ENCODE measurements at regions not wholly inside any gene's neighbourhood (a gene's known extent, or its start where the extent isn't known, plus 50 kb on each side); places are given as distances from the start of the nearest gene placed in this dataset.

DNA sequence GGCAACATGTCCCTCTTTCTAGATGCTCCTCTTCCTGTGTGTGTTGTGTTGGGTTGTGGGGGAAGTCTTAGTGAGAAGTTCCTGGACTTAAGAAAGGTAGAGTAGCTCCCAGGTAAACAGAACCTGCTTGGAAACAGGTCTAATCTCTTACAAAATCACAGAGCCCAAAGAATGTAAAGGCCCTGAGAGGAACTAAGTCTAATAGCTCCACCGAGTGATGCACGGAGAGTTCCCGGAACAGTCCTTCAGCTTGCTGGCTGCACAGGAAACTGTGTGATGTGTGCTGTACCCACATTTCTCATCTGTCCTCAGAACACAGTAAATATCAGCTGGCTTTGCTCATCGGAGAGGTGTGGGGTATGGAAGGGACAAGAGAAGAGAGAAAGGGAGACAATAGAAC, 182.6 kb upstream of the LYZL1 start:
- TF ChIP-seq, protein P1, sequence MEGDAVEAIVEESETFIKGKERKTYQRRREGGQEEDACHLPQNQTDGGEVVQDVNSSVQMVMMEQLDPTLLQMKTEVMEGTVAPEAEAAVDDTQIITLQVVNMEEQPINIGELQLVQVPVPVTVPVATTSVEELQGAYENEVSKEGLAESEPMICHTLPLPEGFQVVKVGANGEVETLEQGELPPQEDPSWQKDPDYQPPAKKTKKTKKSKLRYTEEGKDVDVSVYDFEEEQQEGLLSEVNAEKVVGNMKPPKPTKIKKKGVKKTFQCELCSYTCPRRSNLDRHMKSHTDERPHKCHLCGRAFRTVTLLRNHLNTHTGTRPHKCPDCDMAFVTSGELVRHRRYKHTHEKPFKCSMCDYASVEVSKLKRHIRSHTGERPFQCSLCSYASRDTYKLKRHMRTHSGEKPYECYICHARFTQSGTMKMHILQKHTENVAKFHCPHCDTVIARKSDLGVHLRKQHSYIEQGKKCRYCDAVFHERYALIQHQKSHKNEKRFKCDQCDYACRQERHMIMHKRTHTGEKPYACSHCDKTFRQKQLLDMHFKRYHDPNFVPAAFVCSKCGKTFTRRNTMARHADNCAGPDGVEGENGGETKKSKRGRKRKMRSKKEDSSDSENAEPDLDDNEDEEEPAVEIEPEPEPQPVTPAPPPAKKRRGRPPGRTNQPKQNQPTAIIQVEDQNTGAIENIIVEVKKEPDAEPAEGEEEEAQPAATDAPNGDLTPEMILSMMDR (IDR thresholded peaks at IDR 0.05) = no peak
- no peak for TF ChIP-seq EP300 (IDR thresholded peaks at IDR 0.05)
